Medulla oblongata (tissue), 1 donor: ENCODE measurements at regions not wholly inside any gene's neighbourhood (a gene's known extent, or its start where the extent isn't known, plus 50 kb on each side); places are given as distances from the start of the nearest gene placed in this dataset.

Experiments used
- DNase-seq: peaks from one replicate; pipeline ENCODE4 v3.0.0-alpha.2; 2015; ENCODE audit errors: extremely low spot score

DNA sequence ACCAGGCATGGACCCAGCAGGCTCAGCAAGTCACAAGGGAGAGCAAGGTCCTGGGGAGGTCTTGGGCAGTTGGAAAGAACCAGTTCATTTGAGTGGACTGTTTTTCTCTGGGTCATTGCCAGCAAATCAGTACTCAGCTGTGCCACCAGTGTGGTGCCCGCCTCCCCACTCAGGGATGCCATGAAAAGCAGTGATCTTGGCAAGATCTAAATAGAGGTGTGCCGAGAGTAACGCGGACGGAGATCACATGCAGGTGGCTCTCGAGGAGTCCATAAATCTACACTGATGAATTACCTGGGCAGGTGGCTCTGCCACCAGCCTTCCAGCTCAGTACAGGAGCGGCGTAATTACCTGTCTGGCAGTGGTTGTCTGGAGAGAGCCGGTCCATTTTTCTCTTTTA lies 642.2 kb downstream of the PTPRU start:
- DNase-seq: no peak

DNA sequence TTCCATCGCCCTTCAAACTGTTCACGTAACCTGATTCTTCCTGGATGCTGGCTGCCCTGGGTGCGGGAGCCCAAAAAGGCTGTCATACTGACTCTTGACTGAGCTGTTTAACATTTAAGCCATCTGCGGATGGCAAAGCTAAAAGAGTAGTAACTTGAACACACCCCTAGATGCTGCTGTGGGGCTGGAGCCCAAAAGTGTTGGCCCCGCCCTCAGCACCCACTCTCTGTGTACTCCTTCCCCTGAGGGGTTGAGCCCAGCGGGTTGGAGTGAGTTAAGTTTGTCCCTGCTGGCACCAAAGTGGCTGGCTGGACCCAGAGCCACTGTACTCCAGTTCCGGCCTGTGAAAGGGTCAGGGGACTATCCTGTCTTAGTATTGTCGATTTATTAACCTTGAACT lies 640.6 kb downstream of the PTPRU start:
- no peak for DNase-seq

DNA sequence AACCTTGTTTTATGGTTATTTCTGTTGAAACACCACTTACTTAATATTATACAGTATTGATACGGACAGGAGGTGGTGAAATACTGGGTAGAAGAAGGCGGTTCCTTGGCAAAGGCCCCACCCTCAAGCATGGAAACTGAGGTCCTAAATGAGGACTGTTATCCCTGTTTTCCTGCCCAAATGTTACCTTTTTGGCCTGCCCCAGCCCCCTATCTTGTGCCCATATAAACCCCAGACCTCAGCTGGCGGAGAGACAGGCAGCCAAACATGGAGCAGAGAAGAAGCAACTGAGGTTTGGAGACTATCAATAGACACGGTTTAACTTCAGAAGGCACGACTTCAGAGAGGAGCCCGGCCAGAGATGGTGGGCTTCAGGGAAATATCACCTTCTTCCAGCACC lies 640.1 kb downstream of the PTPRU start:
- no peak for DNase-seq

DNA sequence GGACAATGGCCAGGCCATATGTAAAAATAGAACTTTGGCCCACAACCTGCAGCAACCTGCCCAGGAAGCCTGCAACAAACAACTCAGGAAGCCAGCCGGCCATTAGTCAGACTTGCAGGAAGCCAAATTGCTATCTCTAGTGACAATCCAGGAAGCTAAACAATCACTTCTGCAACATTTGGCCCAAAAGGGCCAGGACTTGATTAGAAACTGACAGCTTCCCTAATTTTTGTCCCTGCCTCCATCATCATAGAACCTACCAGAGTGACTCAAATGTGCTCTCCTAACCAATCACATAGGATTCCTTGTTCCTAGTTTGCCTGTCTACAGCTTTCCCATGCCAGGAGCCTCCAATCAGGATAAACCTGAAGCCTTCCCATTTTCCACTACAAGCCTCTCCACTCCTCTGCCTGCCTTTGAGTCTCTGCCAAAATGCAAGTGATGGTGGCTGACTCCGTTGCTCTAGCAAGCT lies 639.3 kb downstream of the PTPRU start:
- no peak for DNase-seq

DNA sequence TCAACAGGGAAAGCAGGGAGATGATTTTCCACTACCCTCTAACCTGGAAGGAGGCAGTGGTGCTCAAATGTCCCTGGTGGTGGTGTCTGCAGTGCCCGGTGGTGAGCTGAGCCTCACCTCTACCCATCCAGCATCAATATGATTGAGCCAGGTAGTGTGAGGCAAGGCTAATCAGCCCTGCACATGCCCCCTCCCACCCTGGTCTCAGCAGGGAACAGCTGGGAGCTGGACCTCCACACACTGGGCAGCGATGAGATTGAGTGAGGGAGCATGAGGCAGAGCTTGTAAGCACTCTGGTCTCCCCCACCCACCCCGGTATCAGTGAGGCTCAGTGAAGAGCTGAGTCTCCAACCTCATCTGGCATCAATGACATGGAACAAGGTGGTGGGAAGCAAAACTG lies 634.3 kb downstream of the PTPRU start:
- no peak for DNase-seq

DNA sequence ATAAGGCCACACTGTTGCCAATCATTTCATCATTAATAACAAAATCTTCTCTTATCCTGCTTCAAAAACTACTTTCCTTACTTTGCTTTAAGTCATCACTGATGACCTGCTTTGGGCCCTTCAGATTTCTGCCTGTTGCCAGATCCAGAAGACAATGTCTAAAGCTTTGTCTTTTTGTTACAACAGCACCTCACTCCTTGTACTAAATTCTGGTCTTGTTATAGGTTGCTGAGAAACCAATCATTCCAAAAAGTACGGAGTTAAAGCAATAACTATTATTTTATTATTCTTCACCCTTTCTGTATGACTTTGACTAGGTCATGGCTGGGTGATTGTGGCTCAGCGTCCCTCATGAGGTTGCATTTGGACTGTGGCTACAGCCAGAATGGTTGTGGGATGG lies 633.5 kb downstream of the PTPRU start:
- no peak for DNase-seq

DNA sequence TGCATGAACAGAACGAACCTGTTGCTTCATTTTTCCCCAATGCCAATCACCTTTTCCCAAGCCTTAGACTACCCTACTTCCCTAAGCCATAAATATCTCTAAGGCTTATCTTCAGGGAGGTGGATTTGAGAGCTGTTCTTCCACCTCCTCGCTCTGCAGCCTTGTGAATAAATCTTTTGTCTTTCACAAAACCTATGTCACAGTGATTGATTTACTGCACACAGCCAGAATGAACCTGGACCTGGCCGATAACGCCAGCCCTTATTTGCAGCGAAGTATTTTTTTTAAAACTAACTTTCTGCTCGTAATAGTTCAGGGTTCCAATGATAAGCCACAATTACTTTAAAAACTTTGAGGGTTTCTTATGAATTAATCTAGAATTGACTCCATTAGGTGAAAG lies 632.6 kb downstream of the PTPRU start:
- no peak for DNase-seq

DNA sequence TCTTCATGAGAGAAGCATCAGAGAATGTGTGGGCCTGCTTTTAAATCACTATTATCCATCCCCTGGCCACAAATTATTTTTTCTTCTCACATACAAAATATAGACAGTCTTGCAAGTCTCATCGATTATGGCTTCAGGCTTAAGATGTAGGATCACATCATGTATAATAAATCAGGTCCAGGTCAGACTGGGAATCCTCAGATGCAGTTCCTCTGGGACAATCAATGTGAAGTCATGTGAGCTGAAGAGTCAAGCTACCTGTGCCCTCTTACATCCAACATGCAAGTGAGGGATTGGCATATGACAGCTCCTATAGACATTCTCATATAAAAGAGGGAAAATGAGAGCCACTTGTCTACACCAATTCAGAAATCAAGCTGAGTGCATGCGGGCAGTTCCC lies 631.8 kb downstream of the PTPRU start:
- DNase-seq: no peak

DNA sequence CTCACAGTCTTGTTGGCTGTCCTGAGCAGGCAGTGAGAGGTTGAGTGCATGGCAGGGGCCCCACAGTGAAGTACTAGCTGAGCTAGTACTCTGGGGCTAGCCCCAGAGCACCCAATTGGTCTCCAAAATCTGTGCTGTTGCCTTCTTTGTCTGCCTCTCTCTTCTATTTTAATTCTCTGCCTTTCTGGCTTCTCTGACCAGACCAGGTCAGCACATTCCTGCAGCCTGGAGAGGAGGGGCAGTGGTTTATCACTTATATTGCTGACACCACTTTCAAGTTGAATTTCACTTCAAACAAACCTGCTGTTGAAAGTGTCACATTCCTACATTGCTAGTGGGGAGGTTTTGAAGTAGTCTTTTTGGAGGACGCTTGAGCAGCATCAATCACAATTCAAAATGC lies 628.7 kb downstream of the PTPRU start:
- no peak for DNase-seq

DNA sequence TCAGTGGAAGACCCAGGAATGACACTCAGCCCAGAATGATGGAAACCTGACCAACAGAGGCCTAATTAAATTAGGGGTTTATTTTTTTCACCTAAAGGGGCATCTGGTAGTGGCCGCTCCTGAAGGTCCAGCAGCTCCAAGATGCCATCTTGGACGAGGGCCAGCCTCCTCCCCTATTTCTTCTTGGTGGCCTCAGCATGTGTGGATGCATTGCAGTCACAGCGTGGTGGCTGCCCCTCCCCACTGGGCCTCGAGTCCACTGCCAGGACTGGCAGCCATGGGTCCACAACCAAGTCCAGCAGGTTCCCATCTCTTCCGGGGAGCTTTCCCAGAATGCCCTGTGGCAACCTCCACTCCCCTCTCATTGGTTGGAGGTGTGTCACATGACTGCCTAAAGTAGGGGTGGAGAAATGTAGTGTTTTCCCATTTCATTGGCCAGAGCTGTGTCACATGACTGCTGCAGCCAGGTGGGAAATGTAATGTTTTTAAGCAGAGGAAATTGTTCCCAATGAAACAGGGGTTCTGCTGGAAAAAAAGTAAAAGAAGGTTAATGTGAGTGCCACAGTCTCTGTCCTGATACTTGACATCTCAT lies 628.2 kb downstream of the PTPRU start:
- DNase-seq: no peak

DNA sequence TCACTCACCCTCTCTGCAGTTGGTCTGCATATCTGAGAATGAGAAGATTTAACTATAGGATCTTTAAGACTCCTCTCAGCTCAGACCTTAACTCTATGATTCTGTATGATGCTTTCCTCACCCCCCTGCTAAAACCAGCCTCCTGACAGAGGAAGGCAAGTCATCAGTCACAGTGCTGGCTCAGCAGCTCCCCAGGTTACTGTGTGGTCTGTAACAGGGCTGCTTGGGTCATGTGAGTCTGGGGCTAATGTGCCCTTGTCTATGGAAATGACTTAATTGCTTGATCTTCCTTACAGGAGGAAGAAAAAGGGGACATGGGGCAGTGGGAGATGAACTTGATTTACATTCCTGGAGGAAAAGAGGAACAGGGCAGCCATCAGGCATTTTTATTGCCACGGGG lies 625.6 kb downstream of the PTPRU start:
- DNase-seq: no peak

DNA sequence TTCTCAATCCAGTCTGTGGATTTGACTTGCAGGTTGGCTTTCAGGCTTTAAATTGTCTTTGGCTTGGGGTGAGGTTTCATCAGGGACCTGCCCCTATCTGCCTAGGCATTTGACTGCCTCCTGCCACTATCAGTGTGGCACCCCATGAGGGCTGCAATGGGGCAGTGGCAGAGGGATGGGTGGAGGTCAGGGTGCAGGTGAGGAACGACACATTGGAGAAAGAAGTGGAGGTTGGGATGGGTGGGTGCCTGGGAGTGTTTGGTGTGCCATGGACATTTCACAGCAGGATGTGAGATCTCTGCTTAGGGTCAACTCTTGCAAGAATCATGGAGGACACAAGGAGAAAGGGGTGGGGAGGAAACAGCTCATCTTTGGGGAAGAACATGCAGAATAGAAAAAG lies 625.1 kb downstream of the PTPRU start:
- no peak for DNase-seq

DNA sequence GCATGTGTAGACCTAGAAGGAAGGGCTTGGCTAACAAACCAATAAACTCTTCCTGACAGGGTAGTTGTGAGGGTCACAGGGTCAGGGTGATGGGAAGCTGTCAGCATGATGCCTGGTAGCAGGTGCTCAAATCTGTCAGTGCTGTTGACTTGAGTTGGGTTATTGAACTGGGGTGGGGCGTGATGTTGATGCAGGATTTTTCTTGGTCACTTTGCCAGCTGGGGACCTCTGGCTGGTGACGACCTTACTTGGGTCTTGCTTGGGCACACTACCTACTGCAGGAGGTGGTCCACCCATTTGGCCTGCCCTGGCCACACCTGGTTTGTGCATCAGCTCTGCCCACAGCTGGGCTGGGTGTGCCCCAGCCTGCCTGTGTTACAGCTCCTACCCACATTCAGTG lies 624.4 kb downstream of the PTPRU start:
- no peak for DNase-seq

DNA sequence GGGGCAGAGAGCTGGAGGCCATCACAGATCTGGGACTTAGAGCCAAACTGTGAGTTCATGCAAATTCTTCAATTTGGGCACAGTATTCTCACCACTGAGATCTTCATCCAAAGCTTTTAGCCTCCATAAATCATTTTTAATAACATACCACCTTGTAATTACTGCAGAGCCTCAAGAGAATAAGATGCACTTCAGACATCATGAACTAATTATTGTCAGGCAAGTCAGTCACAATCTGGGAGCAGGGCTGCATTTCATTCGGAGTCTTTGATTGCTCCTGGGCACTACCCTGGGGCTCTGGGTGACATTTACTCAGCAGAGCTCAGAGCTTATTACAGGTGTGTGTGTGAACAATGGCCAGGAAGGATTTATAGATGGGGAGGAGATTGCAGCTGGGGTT lies 623.7 kb downstream of the PTPRU start:
- no peak for DNase-seq

DNA sequence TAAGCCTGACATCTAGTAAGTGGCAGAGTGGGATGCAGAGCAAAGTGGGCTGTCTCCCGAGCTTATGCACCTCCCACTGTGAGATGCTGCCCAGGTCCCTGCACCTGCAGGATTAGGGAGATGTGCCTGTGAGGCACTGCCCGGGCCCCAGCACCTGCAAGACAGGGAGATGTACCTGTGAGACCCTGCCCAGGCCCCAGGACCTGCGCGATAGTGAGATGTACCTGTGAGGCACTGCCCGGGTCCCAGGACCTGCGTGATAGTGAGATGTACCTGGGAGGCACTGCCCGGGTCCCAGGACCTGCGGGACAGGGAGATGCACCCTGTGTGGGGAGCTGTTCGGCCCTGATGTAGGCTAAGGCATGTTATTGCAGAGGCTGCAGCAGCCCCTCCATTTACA lies 622.8 kb downstream of the PTPRU start:
- DNase-seq: no peak

DNA sequence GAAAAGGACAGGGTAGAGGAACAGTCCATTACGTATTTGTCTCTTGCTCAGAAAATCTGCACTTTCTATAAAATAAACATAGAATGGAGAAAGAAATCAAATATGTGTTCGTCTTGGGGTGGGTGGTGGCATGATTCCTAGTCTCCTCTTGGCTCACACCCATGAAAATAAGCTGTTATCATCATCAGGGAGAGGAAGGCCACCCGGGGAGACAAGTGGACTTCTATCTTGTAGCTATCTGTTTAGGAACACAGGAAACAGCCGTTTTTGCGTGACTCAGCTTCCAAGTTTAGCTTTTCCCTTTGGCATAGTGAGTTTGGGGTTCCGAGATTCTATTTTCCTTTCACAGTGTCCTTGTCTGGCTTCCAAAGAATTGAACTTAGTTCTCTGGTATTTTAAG lies 622.3 kb downstream of the PTPRU start:
- no peak for DNase-seq

DNA sequence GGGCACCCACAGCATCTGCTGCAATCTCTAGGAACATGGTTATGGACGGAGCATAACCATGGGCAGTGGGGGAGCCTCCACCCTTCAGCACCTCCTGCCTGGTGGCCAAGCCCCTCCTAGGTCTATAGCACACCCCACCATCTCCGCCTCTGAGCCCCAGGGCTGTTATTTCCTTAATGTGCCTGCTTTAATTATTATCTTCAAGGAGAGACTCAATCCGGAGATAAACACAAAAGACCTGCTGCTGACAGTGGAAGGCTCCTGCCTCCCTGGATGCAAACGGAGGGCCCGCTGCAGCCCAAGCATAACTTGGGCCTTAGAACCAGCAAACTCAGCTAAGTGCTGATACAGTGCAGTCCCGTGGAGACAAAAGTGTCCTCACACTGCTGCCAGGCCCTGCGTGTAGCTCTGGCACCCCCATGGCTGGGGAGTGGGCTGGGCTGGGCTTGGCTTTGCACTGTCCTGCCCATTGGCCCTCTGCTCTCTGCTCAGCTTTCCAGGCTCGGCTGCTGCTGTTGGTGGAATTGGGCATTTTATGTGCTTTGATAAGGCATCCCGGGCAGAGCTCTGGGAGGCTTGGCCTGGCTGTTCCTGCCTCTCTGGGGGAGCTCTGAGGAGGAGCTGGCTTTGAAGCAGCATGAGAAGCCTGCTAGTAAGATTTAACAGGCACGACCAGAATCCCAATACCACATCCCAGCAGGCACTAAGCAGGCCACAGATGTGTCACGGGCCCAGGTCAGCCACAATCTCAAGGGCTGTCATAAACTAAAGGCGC lies 620.2 kb downstream of the PTPRU start:
- no peak for DNase-seq

DNA sequence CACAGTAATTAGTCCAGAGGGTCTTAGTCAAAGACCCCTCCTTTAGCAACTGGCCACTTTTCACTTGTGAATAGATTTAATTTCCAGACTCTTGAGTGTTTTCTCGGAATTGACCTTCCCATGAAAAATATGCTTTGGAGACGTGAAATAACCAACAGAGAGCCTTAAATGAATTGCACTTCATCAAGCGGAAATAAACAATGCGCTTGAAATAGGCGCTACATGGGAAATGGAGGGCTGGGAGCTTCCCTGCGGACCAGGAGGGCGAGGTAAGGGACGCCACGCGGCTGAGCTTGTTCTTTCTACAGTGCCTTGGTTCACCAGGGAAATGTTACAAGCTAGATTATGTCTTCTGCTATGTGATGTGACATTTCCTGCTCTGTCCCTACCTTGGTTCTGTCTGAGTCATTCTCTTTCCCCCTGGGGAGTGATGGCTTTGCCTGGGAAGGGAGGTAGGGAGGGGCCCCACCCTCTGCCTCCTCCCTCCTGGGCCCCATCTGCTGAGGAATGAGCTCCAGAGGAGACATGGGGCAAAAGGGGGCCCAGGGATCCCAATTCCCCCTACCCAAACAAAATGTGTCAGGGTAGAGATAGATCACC lies 619.3 kb downstream of the PTPRU start:
- no peak for DNase-seq

DNA sequence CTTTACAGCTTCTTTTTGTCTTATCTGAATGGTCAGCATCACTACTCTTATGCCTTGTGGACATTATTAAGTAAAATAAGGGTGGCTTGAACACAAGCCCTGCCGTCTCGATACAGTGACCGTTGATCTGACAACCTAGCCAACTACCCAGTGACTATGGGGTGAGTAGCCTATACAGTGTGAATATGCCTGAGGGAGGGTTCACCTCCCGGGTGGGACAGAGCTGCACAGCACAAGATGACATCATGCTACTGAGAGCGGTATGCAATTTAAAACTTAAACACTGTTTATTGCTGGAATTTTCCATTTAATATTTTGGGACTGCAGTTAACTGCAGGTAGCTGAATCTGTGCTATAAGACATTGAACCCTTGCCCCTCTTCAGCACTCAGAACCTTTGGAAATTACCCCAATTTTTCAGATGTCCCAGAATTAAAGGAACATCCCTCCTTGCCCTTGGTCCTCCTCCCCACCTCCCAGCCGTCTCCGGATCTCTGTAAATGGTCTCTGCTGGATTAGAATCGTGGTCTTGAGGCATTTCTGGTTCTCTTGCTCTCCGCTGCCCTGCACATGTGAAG lies 618.5 kb downstream of the PTPRU start:
- DNase-seq: no peak

DNA sequence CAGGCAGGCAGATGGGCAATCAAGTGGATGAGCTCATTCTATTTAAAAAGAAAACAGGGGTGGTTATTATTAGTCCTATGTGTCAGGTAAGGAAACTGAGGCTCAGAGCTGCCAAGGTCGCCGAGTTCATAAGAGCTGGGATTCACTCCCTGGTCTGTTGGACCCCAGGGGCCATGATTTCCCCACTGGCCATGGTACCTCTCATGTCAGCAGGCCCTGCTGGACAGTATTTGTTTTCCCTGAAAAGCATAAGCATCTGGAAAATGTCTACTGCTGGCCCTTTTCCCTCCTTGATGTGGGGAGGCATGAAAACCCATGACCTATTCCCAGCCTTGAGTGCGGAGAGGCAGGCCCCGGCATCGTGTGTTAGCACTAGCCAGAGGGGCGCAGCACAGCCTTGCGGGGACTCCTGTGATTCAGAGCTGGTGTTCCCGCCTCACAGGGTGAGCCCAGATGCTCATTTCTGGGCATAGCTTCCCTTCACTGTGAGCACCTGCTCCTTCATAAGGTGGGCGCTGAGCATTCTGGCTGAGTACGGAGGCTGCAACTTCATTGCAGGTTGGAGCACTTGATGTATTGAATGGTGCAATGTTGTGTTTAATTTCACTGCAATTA lies 617.5 kb downstream of the PTPRU start:
- no peak for DNase-seq

DNA sequence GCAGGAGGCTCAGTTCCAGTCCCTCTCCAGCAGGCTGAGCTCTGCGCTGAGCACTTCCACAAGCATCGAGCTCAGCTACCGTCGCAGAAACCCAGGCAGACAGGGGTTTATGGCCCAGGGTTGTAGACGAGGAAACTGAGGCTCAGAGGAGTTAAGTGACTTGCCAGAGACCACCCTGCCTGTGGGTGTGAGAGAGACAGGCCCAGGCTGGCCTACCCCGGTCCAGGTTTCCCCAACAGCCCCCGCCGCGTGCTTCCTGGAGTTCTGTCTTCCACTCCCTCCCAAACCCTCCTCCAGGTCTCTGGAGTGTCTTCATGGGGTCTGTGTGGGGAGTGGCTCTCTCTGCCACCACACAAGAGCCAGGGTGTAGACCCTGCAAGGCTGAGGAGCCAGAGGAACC lies 615.9 kb downstream of the PTPRU start:
- DNase-seq: no peak

DNA sequence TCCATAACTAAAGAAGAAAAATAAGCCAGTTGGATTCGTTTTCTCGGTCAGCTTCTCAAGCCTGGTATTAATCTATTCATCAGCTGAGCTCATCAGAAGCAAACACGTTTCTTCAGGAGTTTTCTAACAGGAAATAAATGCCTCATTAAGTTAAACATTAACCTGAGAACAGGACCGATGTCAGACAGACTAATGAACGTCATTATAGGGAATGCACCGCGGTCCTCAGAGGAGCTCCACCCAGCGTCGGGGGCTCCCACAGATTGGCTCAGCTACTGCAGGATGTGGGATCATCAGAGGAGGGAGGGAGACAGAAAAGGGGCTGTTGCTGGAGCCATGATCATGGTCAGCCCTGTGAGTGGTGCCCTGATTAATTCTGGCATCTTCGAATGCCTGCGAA lies 615.4 kb downstream of the PTPRU start:
- DNase-seq: no peak
